SK-N-SH treated with all-trans-retinoic acid at 6 μM for 48 hours (cell line): ENCODE measurements at regions not wholly inside any gene's neighbourhood (a gene's known extent, or its start where the extent isn't known, plus 50 kb on each side); places are given as distances from the start of the nearest gene placed in this dataset.

ENCODE experiments used
- ATAC-seq: fragments of 200-7000 bp; cut with Tn5 transposase; 3 replicates; pipeline ENCODE4 v1.9.1; 2020; ENCODE audit warnings: mild to moderate bottlenecking, moderate library complexity
- ARNTL ChIP-seq: fragments of 450-650 bp; formaldehyde crosslinking; IDR thresholded peaks from 2 replicates; pipeline ENCODE4 v1.5.0; 2020; ENCODE audit warnings: low read depth, mild to moderate bottlenecking, moderate library complexity, borderline replicate concordance
- BACH2 ChIP-seq: fragments of 250-450 bp; sonication (Bioruptor Pico); IDR thresholded peaks from 2 replicates; pipeline ENCODE4 v1.9.0; 2021; ENCODE audit warnings: mild to moderate bottlenecking, borderline replicate concordance
- CSDC2 ChIP-seq: fragments of 250-450 bp; sonication (Bioruptor Pico); IDR thresholded peaks from 2 replicates; pipeline ENCODE4 v1.5.0; 2020; ENCODE audit warnings: mild to moderate bottlenecking, moderate library complexity
- CSRNP3 ChIP-seq: fragments of 250-450 bp; sonication (Bioruptor Pico); IDR thresholded peaks from 2 replicates; pipeline ENCODE4 v1.5.1; 2021; ENCODE audit warnings: mild to moderate bottlenecking, moderate library complexity
- ESRRG ChIP-seq: fragments of 250-450 bp; sonication (Bioruptor Pico); IDR thresholded peaks from 2 replicates; pipeline ENCODE4 v1.6.1; 2021; ENCODE audit warnings: mild to moderate bottlenecking
- GLIS3 ChIP-seq: fragments of 250-450 bp; sonication (Bioruptor Pico); IDR thresholded peaks from 2 replicates; pipeline ENCODE4 v1.5.0; 2020; ENCODE audit warnings: mild to moderate bottlenecking, moderate library complexity
- ISL1 ChIP-seq: fragments of 250-450 bp; sonication (Bioruptor Pico); IDR thresholded peaks from 2 replicates; pipeline ENCODE4 v2.1.2; 2022; ENCODE audit warnings: mild to moderate bottlenecking, moderate library complexity
- OSR1 ChIP-seq: fragments of 250-450 bp; sonication (Bioruptor Pico); IDR thresholded peaks from 2 replicates; pipeline ENCODE4 v1.8.0; 2022; ENCODE audit warnings: moderate library complexity, mild to moderate bottlenecking, inconsistent platforms
- POU6F1 ChIP-seq: fragments of 250-450 bp; sonication (Bioruptor Pico); IDR thresholded peaks from 2 replicates; pipeline ENCODE4 v1.8.0; 2021; ENCODE audit warnings: low read depth, mild to moderate bottlenecking, moderate library complexity, borderline replicate concordance
- PPARA ChIP-seq: fragments of 250-450 bp; sonication (Bioruptor Pico); IDR thresholded peaks from 2 replicates; pipeline ENCODE4 v1.5.0; 2020; ENCODE audit warnings: mild to moderate bottlenecking, borderline replicate concordance
- RARB ChIP-seq: fragments of 250-450 bp; sonication (Bioruptor Pico); IDR thresholded peaks from 2 replicates; pipeline ENCODE4 v1.8.0; 2021; ENCODE audit warnings: mild to moderate bottlenecking, moderate library complexity
- TCF4 ChIP-seq: fragments of 250-450 bp; sonication (Bioruptor Pico); IDR thresholded peaks from 2 replicates; pipeline ENCODE4 v1.8.0; 2021; ENCODE audit warnings: mild to moderate bottlenecking, moderate library complexity, borderline replicate concordance
- TOX ChIP-seq: fragments of 250-450 bp; sonication (Bioruptor Pico); IDR thresholded peaks from 2 replicates; pipeline ENCODE4 v1.8.0; 2021; ENCODE audit warnings: mild to moderate bottlenecking, moderate library complexity, borderline replicate concordance
- TSHZ2 ChIP-seq: fragments of 250-450 bp; sonication (Bioruptor Pico); IDR thresholded peaks from 2 replicates; pipeline ENCODE4 v1.5.0; 2020; ENCODE audit warnings: mild to moderate bottlenecking, moderate library complexity
- ZC3H10 ChIP-seq: fragments of 250-450 bp; sonication (Bioruptor Pico); IDR thresholded peaks from 2 replicates; pipeline ENCODE4 v1.5.1; 2021; ENCODE audit warnings: mild to moderate bottlenecking, moderate library complexity
- ZFP3 ChIP-seq: fragments of 250-450 bp; sonication (Bioruptor Pico); IDR thresholded peaks from 2 replicates; pipeline ENCODE4 v1.5.0; 2020; ENCODE audit warnings: mild to moderate bottlenecking, moderate library complexity
- ZFP30 ChIP-seq: fragments of 450-650 bp; formaldehyde crosslinking; IDR thresholded peaks from 2 replicates; pipeline ENCODE4 v1.5.0; 2022; ENCODE audit warnings: mild to moderate bottlenecking, moderate library complexity
- ZNF565 ChIP-seq: fragments of 450-650 bp; formaldehyde crosslinking; conservative IDR thresholded peaks from 2 replicates; pipeline ENCODE4 v1.5.0; 2020; ENCODE audit warnings: low read depth, mild to moderate bottlenecking, moderate library complexity
- ZNF70 ChIP-seq: fragments of 450-650 bp; formaldehyde crosslinking; IDR thresholded peaks from 2 replicates; pipeline ENCODE4 v1.5.0; 2020; ENCODE audit warnings: mild to moderate bottlenecking, moderate library complexity
- ZNF8 ChIP-seq: fragments of 450-650 bp; formaldehyde crosslinking; IDR thresholded peaks from 2 replicates; pipeline ENCODE4 v1.5.0; 2020; ENCODE audit warnings: mild to moderate bottlenecking, moderate library complexity
- TF ChIP-seq, protein P1 (sequence below): fragments of 250-450 bp; sonication (Bioruptor Pico); IDR thresholded peaks from 2 replicates; pipeline ENCODE4 v1.5.1; 2020; ENCODE audit warnings: low read depth, mild to moderate bottlenecking, moderate library complexity
- TF ChIP-seq, protein P2 (sequence below): fragments of 250-450 bp; sonication (Bioruptor Pico); IDR thresholded peaks from 2 replicates; pipeline ENCODE4 v1.8.0; 2020; ENCODE audit warnings: mild to moderate bottlenecking, moderate library complexity, borderline replicate concordance

DNA sequence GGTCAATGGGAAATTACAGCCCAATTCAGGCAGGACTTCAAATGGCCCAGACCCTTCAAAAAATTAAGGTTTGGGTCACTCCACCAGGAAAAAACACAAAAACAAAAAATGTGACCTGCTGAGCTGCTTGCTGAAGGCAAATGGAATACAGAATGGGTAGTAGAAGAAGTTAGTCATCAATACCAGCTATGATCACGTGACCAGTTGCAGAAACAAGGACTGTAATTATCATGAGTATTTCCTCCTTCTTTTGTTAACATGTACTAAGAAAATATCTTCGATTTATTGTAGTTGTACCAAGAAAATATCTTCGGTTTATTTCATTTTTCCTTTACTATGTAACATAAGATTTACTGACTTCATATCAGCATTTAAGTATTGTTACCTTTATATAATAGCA is 1183.6 kb downstream of the CDH8 start:
- ATAC-seq: no peak
- TF ChIP-seq ZFP3 (CRISPR knock-in tag): no peak
- no peak for TF ChIP-seq ZC3H10 (CRISPR knock-in tag)
- TF ChIP-seq CSDC2 (CRISPR knock-in tag): no peak
- TF ChIP-seq TSHZ2 (CRISPR knock-in tag): no peak
- no peak for TF ChIP-seq GLIS3 (CRISPR knock-in tag)
- no peak for TF ChIP-seq POU6F1 (CRISPR knock-in tag)
- TF ChIP-seq ZNF8: no peak
- no peak for TF ChIP-seq ISL1 (CRISPR knock-in tag)
- TF ChIP-seq ARNTL (CRISPR knock-in tag): no peak
- no peak for TF ChIP-seq ZNF565 (CRISPR knock-in tag)
- no peak for TF ChIP-seq PPARA (CRISPR knock-in tag)
- TF ChIP-seq ZFP30 (CRISPR knock-in tag): no peak
- TF ChIP-seq TOX (CRISPR knock-in tag): no peak
- TF ChIP-seq RARB (CRISPR knock-in tag): no peak
- TF ChIP-seq BACH2: no peak
- TF ChIP-seq, protein P1, sequence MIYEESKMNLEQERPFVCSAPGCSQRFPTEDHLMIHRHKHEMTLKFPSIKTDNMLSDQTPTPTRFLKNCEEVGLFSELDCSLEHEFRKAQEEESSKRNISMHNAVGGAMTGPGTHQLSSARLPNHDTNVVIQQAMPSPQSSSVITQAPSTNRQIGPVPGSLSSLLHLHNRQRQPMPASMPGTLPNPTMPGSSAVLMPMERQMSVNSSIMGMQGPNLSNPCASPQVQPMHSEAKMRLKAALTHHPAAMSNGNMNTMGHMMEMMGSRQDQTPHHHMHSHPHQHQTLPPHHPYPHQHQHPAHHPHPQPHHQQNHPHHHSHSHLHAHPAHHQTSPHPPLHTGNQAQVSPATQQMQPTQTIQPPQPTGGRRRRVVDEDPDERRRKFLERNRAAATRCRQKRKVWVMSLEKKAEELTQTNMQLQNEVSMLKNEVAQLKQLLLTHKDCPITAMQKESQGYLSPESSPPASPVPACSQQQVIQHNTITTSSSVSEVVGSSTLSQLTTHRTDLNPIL (CRISPR knock-in tag): no peak
- TF ChIP-seq, protein P2, sequence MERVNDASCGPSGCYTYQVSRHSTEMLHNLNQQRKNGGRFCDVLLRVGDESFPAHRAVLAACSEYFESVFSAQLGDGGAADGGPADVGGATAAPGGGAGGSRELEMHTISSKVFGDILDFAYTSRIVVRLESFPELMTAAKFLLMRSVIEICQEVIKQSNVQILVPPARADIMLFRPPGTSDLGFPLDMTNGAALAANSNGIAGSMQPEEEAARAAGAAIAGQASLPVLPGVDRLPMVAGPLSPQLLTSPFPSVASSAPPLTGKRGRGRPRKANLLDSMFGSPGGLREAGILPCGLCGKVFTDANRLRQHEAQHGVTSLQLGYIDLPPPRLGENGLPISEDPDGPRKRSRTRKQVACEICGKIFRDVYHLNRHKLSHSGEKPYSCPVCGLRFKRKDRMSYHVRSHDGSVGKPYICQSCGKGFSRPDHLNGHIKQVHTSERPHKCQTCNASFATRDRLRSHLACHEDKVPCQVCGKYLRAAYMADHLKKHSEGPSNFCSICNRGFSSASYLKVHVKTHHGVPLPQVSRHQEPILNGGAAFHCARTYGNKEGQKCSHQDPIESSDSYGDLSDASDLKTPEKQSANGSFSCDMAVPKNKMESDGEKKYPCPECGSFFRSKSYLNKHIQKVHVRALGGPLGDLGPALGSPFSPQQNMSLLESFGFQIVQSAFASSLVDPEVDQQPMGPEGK (CRISPR knock-in tag): no peak
- TF ChIP-seq TCF4 (CRISPR knock-in tag): no peak
- no peak for TF ChIP-seq ZNF70 (CRISPR knock-in tag)
- TF ChIP-seq ESRRG (CRISPR knock-in tag): no peak

DNA sequence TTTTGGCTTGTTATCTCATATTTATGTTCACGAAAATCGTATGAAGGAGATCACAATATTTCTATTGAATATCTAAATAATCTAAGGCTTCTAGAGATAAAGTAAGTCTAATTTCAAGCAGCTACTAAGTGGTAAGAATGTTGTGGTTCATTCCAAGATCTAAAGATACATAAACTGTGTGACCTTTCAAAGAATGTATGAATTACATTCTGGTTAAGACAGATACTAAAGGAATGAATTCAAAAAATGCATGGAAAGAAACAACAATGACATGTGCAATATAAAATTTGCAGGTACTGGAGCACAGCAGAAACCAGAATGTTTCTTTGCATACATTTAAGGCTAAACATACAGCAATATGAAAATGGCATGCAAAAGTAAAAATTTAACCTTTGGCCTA is 1214.6 kb downstream of the CDH8 start:
- TF ChIP-seq RARB (CRISPR knock-in tag) (no peak), POU6F1 (CRISPR knock-in tag) (no peak)
- ATAC-seq: no peak

DNA sequence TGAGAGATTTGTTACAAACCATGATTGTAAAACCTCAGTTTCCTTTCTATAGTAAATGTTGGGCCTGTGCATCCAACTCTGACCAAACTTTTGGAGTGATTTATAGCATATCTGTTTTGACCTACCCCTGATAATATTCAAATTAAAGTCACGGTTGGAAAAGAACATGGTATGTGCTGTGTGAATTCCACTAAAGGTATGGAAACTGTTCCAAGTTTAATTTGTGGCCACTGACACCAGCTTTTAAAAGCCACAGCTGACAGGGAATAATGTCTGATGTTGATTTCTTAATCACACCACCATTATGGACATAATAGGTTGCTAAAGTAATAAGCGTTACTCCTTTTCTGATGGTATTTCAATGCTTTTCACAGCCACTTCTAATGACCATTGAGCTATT is 1215.9 kb downstream of the CDH8 start:
- ATAC-seq: no peak
- TF ChIP-seq BACH2 (no peak), RARB (CRISPR knock-in tag) (no peak), TOX (CRISPR knock-in tag) (no peak), TCF4 (CRISPR knock-in tag) (no peak), ARNTL (CRISPR knock-in tag) (no peak), ISL1 (CRISPR knock-in tag) (no peak), ZNF565 (CRISPR knock-in tag) (no peak), PPARA (CRISPR knock-in tag) (no peak), ZNF70 (CRISPR knock-in tag) (no peak), CSRNP3 (CRISPR knock-in tag) (no peak), OSR1 (no peak)
- TF ChIP-seq, protein P1 (CRISPR knock-in tag): no peak
- TF ChIP-seq, protein P2 (CRISPR knock-in tag): no peak
